ENCODE measurements at regions not wholly inside any gene's neighbourhood (a gene's known extent, or its start where the extent isn't known, plus 50 kb on each side); places are given as distances from the start of the nearest gene placed in this dataset.

DNA sequence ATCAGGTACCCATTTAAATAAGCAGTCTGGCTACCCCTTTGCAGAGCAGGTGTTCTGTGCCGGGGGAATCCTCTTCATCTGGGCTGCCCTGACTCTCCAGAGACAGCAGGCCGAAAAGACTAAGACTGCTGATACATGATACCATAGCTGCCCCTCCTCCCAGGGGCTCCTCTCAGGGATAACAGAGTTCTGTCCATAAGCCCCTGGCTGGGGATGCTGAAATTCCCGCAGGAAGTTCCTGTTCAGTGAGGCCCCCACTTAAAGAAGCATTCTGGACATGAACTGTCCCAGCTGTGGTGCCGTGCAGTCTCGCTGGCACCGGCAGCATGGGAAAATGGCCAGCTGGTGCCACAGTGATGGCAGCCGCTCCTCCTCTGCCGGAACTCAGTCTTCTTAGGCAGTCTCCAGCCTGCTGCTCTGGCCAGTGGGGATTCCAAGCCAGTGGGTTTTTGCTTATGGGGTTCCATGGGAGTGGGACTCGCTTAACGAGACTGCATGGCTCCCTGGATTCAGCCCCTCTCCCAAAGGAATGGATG lies 1026.2 kb downstream of the NAALADL2 start:
- Histone ChIP-seq H3K4me3 (ENCODE audit: low read depth, low read length) (no peak overlapping the region), H3K36me3 (ENCODE audit: control insufficient read depth, insufficient read depth, low read length) (no peaks in the 10 kb centered on the region), H3K27ac (ENCODE audit: low read depth, low read length) (no peak overlapping the region), H3K27me3 (ENCODE audit: control insufficient read depth, insufficient read depth, low read length) (no peaks in the 10 kb centered on the region), H3K9me3 (ENCODE audit: control insufficient read depth, insufficient read depth, low read length) (no peaks in the 10 kb centered on the region), H3K9ac (ENCODE audit: low read depth, low read length) (no peak overlapping the region), H3K4me1 (ENCODE audit: control insufficient read depth, insufficient read depth, low read length) (no peaks in the 10 kb centered on the region)

- no peaks in the 10 kb centered on the region for H3K36me3 ChIP-seq (ENCODE audit: control insufficient read depth, insufficient read depth, low read length)
- no peak overlapping the region for H3K4me3 ChIP-seq (ENCODE audit: low read depth, low read length)
- no peaks in the 10 kb centered on the region for H3K9me3 ChIP-seq (ENCODE audit: control insufficient read depth, insufficient read depth, low read length)
- no peak overlapping the region for H3K9ac ChIP-seq (ENCODE audit: low read depth, low read length)
- H3K4me1 ChIP-seq (ENCODE audit: control insufficient read depth, insufficient read depth, low read length) = no peaks in the 10 kb centered on the region
- H3K27ac ChIP-seq (ENCODE audit: low read depth, low read length) = no peak overlapping the region
- H3K27me3 ChIP-seq (ENCODE audit: control insufficient read depth, insufficient read depth, low read length) = no peaks in the 10 kb centered on the region
These were observed 1020.3 kb downstream of the NAALADL2 start for GRCh38 chr3:175879417-175879816.

DNA sequence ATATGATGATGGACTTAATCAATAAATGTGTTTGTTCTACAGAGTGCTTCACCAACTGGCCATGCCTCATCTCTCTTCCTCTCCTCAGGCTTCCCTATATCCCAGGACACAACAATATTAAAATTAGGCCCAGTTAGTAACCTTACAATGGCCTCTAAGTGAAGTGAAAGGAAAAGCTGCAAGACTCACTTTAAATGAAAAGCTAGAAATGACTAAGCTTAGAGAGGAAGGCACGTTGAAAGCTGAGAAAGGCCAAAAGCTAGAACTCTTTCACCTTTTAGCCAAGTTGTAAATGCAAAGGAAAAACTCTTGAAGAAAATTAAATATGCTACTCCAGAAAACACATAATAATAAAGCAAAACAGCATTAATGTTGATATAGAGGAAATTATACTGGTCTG lies 1010.3 kb downstream of the NAALADL2 start:
- Histone ChIP-seq H3K9me3 (ENCODE audit: control insufficient read depth, insufficient read depth, low read length) (no peaks in the 10 kb centered on the region), H3K36me3 (ENCODE audit: control insufficient read depth, insufficient read depth, low read length) (no peaks in the 10 kb centered on the region), H3K4me1 (ENCODE audit: control insufficient read depth, insufficient read depth, low read length) (0 out of 2 replicates have a peak, but pooled peaks cover 4% of the 10 kb centered on the region), H3K27ac (ENCODE audit: low read depth, low read length) (no peak overlapping the region), H3K4me3 (ENCODE audit: low read depth, low read length) (no peak overlapping the region), H3K27me3 (ENCODE audit: control insufficient read depth, insufficient read depth, low read length) (no peaks in the 10 kb centered on the region), H3K9ac (ENCODE audit: low read depth, low read length) (no peak overlapping the region)

DNA sequence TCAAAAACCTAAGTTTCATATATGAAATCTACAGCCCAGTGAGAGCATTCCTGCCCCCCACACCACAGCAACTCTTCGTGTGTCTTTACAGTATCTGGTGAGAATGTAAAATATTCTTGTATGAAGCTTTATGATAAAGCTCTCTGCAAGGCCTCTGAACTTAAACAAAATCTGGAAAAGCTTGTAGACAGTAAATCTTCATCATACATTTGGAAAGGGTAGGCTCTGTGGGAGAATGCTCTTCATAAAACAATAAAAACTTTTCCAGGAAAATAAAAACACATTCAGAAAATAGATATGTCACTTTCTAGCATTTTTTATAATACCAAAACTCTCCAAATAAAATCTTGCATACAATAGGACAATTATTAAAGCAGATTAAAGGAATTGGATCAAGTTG lies 1009.5 kb downstream of the NAALADL2 start:
- Histone ChIP-seq H3K4me3 (ENCODE audit: low read depth, low read length) (no peak overlapping the region), H3K4me1 (ENCODE audit: control insufficient read depth, insufficient read depth, low read length) (0 out of 2 replicates have a peak, but pooled peaks cover 4% of the 10 kb centered on the region)

GRCh38 chr3:175865724-175866123 lies 1006.6 kb downstream of the NAALADL2 start:
- Histone ChIP-seq H3K36me3 (ENCODE audit: control insufficient read depth, insufficient read depth, low read length) (no peaks in the 10 kb centered on the region), H3K4me1 (ENCODE audit: control insufficient read depth, insufficient read depth, low read length) (0 out of 2 replicates have a peak, but pooled peaks cover 4% of the 10 kb centered on the region), H3K9ac (ENCODE audit: low read depth, low read length) (no peak overlapping the region), H3K27me3 (ENCODE audit: control insufficient read depth, insufficient read depth, low read length) (no peaks in the 10 kb centered on the region), H3K27ac (ENCODE audit: low read depth, low read length) (no peak overlapping the region), H3K4me3 (ENCODE audit: low read depth, low read length) (no peak overlapping the region), H3K9me3 (ENCODE audit: control insufficient read depth, insufficient read depth, low read length) (no peaks in the 10 kb centered on the region)

More for the DNA sequence above, 1009.5 kb downstream of the NAALADL2 start:
- H3K9me3 ChIP-seq (ENCODE audit: control insufficient read depth, insufficient read depth, low read length) = no peaks in the 10 kb centered on the region
- no peak overlapping the region for H3K27ac ChIP-seq (ENCODE audit: low read depth, low read length)
- H3K9ac ChIP-seq (ENCODE audit: low read depth, low read length) = no peak overlapping the region
- H3K36me3 ChIP-seq (ENCODE audit: control insufficient read depth, insufficient read depth, low read length) = no peaks in the 10 kb centered on the region
- no peaks in the 10 kb centered on the region for H3K27me3 ChIP-seq (ENCODE audit: control insufficient read depth, insufficient read depth, low read length)

- no peak overlapping the region for H3K27ac ChIP-seq (ENCODE audit: low read depth, low read length)
- H3K36me3 ChIP-seq (ENCODE audit: control insufficient read depth, insufficient read depth, low read length) = no peaks in the 10 kb centered on the region
- no peak overlapping the region for H3K4me3 ChIP-seq (ENCODE audit: low read depth, low read length)
- no peaks in the 10 kb centered on the region for H3K27me3 ChIP-seq (ENCODE audit: control insufficient read depth, insufficient read depth, low read length)
- H3K9ac ChIP-seq (ENCODE audit: low read depth, low read length) = no peak overlapping the region
- 0 out of 2 replicates have a peak, but pooled peaks cover 4% of the 10 kb centered on the region for H3K4me1 ChIP-seq (ENCODE audit: control insufficient read depth, insufficient read depth, low read length)
- no peaks in the 10 kb centered on the region for H3K9me3 ChIP-seq (ENCODE audit: control insufficient read depth, insufficient read depth, low read length)
These were observed 1002.8 kb downstream of the NAALADL2 start for GRCh38 chr3:175861916-175862315.

Measured in HUES48 (cell line).